GM13976 (cell line): ENCODE measurements at regions not wholly inside any gene's neighbourhood (a gene's known extent, or its start where the extent isn't known, plus 50 kb on each side); places are given as distances from the start of the nearest gene placed in this dataset.

Experiments
- DNase-seq: peaks from one replicate; pipeline ENCODE4 v3.0.0; 2012; ENCODE audit warnings: low spot score
- in situ Hi-C: fragments of 300-500 bp; cut with MboI; formaldehyde crosslinking; loops from one replicate; pipeline ENCODE4 v1.12.0; 2022; ENCODE audit warnings: low sequenced_read_pairs, mixed read lengths, inconsistent platforms; ENCODE audit not compliant: unreplicated experiment
- TF ChIP-seq, protein P1 (sequence below): IDR thresholded peaks from 2 replicates; pipeline ENCODE4 v1.5.1; 2012; ENCODE audit warnings: borderline replicate concordance, mild to moderate bottlenecking; ENCODE audit not compliant: insufficient read depth; ENCODE audit errors: extremely low read depth, missing control alignments, control extremely low read depth

DNA sequence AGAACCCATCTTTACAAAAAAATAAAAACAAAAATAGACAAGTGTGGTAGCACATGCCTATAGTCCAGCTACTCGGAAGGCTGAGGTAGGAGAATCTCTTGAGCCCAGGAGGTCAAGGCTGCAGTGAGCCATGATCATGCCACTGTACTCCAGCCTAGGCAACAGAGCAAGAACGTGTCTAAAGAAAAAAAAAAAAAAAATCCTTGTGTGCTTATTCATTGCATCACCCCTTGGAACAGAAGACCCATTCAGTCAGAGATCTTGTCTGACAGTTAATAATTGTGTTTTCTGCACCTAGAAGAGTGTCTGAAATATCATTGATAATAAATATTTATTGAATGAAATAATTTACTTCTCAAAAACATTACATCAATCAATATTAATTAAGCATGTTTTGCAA, 97.4 kb upstream of the TBL1X start:
- DNase-seq, result no peak
- in situ Hi-C loops, result no loop called here
- TF ChIP-seq, protein P1, sequence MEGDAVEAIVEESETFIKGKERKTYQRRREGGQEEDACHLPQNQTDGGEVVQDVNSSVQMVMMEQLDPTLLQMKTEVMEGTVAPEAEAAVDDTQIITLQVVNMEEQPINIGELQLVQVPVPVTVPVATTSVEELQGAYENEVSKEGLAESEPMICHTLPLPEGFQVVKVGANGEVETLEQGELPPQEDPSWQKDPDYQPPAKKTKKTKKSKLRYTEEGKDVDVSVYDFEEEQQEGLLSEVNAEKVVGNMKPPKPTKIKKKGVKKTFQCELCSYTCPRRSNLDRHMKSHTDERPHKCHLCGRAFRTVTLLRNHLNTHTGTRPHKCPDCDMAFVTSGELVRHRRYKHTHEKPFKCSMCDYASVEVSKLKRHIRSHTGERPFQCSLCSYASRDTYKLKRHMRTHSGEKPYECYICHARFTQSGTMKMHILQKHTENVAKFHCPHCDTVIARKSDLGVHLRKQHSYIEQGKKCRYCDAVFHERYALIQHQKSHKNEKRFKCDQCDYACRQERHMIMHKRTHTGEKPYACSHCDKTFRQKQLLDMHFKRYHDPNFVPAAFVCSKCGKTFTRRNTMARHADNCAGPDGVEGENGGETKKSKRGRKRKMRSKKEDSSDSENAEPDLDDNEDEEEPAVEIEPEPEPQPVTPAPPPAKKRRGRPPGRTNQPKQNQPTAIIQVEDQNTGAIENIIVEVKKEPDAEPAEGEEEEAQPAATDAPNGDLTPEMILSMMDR, result no peak

DNA sequence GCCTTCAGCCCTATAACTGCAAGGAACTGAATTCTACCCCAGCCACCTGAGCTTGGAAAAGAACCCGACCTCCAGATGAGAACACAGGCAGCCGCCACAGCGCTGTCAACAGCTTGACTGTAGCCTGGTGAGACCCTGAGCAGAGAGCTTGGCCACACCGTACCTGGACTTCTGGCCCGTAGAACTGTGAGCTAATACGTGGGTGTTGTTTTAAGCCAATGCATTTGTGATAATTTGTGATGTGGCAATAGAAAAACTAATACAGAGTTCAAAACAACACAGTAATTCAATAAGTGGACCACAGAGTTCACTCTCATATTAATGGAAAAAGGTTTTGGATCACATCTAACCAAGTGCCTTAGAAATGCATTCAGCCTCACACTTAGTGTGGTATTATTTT, 96.6 kb upstream of the TBL1X start:
- TF ChIP-seq, protein P1, result no peak
- DNase-seq, result no peak
- in situ Hi-C loops, result no loop called here

DNA sequence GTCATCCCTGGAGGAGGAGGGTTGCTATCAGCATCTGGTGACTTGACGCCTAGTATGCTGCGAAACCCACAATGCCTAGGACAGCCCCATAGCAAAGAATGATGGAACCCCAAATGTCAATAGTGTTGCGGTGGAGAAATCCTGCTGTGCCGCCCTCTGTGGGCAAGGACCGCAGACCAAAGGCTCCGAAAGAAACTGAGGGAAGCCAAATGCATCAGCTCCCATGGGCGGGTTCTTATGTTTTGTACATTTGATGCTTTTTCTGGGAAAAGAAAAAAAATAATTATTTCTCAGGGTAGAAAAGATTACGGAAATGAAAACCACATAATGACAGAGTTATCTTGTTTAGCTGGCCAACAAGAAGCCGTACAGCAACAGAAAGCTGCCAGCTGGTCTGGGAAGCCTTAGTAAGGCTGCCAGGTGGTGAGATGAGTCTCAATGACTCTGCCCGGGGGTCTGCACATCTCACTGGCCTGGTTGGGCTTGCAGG, 95.0 kb upstream of the TBL1X start:
- in situ Hi-C loops, result no loop called here
- TF ChIP-seq, protein P1, result no peak
- DNase-seq, result no peak

DNA sequence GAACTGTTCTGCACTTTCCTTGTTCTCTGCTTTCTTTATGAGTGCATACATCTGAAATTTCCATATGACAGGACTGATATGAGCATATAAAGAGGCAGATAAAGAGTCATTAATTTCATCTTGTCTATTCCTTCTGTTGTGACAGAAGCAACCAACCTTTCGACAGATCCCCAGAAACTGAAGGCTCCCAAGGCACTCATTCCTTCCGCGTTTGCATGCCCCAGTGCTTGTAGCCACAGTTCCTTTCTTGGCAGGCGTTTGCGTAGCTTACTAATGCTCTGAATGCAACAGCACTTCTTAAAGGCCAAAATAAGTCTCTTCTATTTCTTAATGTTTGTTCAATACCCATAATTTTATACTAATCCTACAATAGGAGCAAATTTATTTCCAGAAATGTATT, 94.0 kb upstream of the TBL1X start:
- in situ Hi-C loops, result no loop called here
- TF ChIP-seq, protein P1, result no peak
- DNase-seq, result no peak

DNA sequence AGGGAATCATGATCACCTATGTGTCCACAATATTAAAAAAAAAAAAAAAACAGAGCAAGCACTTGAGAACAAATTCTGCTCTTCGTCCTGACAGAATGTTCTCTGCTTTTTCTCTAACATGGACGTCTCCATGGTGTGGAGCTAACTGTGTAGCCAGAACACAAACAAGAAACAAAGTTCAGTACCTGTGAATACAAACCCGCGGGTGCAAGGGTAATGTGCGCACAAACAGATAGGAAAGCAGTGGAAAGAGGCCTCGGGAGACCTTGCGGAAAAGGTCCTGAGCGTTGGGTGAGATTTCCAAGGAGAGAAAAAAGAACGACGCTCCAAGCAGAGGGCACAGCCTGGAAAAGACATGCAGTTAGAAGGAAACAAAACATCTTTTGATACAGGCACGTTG, 92.0 kb upstream of the TBL1X start:
- in situ Hi-C loops, result no loop called here
- DNase-seq, result no peak
- TF ChIP-seq, protein P1, result no peak

DNA sequence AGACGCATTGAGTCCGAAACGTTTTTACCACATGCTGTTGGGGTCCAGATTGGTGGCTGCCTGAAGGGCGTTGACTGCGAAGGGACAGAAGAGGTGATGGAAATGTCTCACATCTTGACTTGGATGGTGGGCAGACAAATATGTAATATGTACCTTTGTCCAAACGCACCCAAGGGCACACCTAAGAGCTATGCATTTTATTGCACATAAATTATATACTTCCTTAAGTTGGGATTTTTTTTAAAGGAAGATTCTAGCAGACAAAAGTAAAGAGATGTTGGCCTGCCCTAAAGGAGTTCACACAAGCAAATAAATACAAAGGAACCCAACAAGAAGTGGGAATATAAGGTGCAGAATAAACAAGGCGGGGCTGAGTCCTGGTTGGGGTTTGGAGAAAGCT, 91.1 kb upstream of the TBL1X start:
- no peak for DNase-seq
- in situ Hi-C loops, result no loop called here
- TF ChIP-seq, protein P1, result no peak

DNA sequence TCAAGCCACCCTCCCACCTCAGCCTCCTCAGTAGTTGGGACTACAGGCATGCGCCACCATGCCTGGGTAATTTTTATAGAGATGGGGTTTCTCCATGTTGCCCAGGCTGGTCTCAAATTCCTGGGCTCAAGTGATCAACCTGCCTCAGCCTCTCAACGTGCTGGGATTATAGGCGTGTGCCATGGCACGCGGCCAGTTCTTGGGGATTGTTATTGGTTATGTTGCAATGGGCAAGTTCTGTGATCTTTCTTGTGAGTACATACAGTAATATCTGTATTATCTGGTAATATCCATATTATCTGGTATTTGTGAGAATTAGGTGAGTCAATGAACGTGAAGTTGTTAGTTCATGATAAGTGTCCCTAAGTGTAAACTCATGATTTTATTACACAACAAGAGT, 90.3 kb upstream of the TBL1X start:
- in situ Hi-C loops, result no loop called here
- no peak for DNase-seq
- TF ChIP-seq, protein P1, result no peak
